Stomach (tissue), 4 donors: ENCODE measurements at regions not wholly inside any gene's neighbourhood (a gene's known extent, or its start where the extent isn't known, plus 50 kb on each side); places are given as distances from the start of the nearest gene placed in this dataset.

Experiments
- CTCF ChIP-seq, 7 experiments: fragments of 450-650 bp in 4 of 7; fragments of 200-600 bp in 3 of 7; sonication (generic) in 3 of 7; IDR thresholded peaks; one replicate each; pipeline ENCODE4 v1.5.1; 2016 to 2019; ENCODE audit warnings: antibody characterized with exemption in 7 of 7, control low read depth in 2 of 7, mild to moderate bottlenecking in 1 of 7
- EP300 ChIP-seq: sonication (generic); formaldehyde crosslinking; IDR thresholded peaks from one replicate; pipeline ENCODE4 v1.6.1; 2017; ENCODE audit warnings: antibody characterized with exemption
- POLR2A ChIP-seq, 4 donors: fragments of 450-650 bp; IDR thresholded peaks; one replicate each; pipeline ENCODE4 v1.6.1; 2016; ENCODE audit warnings: antibody characterized with exemption in 4 of 4, control low read depth in 2 of 4, mild to moderate bottlenecking in 1 of 4, moderate library complexity in 1 of 4

DNA sequence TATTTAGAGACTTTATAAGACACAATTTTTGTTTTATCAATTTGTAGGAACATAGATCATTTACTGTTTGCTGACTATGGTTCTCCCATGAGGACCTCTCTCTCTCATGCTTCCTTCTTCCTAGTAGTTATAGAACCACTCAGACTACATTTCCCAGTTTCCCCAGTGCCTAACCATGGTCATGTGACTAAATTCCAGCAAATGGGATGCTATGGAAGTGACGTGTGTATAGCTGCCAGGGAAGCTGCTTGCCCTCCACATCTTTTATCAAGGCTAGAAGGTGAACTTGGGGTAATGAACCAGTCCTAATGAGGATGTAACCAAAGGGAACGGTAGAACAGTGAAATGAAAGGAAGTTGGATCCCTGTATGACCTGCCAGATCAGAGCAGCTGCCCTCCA is 184.0 kb downstream of the MIS18A start:
- TF ChIP-seq CTCF (IDR thresholded peaks at IDR 0.05) (no peak), EP300 (no peak), POLR2A (IDR thresholded peaks at IDR 0.05) (no peak)
